HG03354 (cell line): ENCODE measurements at regions not wholly inside any gene's neighbourhood (a gene's known extent, or its start where the extent isn't known, plus 50 kb on each side); places are given as distances from the start of the nearest gene placed in this dataset.

Experiments
- ATAC-seq: cut with Tn5 transposase; IDR thresholded peaks from one replicate; pipeline ENCODE4 v1.9.1; 2021; ENCODE audit warnings: mild to moderate bottlenecking; ENCODE audit not compliant: unreplicated experiment, poor library complexity, severe bottlenecking

DNA sequence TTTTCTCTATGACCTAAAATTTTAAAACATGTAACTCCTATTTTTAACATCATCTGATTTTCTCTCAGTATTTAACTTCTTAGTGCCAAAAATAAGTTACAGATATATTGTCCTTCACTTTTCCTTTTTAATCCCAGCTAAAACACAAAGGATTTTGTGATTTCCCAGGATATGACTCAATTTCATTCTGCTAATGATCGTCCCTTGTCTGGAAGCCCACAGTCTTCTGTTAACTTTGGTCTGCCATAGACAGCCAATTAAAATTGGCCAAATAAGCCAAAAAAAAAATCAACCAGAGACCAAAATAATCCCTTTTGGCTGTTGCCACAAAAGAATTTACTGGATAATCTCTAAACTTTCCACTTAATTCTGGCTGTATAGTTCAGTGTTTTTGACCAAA is 124.5 kb upstream of the FST start:
- ATAC-seq = no peak

DNA sequence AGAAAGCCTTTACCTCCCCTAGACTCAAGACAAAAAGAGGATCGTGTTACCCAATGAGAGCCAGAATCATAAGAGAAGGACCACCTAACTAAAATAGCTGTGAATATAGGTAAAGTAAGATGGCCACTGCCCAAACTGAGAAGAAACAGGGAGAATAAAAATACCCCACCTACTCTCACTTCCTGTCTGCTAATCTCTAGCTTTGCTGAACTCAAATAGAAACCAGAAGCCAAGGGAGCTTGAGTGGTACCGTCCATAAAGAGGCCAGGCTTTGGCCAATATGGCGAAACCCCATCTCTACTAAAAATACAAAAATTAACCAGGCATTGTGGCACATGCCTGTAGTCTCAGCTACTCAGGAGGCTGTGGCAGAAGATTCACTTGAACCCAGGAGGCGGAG is 123.0 kb upstream of the FST start:
- ATAC-seq = peak; percentile 62

DNA sequence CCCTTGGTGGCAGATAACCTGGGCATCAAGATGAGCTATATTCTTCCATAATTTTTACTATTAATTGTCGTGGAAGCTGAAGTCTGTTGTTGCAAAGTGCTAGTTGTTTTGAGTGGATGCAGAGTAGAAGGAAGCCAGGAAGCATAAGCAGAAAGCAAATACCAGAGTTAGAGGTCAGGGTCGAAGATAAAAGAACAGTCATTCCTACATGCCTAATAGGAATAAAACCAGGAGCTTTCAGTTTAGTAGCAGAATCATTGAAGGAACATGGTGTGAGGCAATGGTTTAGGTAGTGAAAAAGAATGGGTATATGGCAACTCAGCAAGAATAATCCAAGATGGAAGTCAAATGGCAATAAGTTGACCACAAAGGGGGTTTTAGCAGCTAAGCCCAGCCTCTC is 121.6 kb upstream of the FST start:
- ATAC-seq = no peak

DNA sequence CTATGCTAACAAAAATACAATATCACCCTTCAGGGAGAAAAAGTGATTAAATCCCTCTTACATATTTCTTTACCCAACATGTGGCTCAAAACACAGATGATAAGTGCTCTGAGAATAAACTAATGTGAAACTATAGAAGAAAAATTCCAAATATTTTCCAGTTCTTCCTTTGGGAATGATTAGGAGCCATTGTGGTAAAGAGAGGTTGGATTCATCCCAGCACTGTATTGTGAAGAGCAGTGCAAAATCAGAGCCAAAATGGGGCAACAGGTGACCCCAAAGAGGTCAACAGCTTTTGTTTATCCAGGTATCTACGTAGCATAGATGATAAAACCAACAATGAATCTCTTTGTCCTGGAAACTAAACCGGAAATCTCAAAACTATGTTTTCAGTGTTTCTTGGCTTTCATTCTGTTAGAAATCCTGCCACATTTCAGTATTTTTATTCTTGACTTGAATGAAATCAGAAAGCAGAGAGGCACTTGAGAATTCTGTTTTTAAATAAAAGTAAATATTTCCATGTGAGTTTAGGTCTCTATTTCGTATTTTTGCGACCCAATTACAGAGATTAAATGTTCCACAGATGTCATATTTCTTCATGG is 120.4 kb upstream of the FST start:
- no peak for ATAC-seq

DNA sequence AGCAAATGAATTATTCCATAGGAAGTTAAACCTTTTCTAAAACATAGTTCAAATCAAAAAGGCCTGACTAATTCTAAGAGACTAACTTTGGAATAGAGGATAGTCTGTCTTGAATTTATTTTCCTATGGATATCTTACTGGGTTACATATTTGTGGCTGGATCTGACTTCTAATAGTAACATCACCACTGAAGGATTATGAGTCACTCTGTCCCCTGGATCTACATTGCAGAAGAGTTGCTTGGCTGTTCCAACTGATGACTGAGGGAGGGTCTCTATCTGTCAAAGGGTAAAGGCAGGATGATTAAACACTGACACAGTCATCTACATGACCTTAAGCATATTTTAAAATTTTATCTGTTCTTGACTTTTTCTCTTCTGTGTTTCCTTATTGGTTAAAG is 119.6 kb upstream of the FST start:
- ATAC-seq = no peak

DNA sequence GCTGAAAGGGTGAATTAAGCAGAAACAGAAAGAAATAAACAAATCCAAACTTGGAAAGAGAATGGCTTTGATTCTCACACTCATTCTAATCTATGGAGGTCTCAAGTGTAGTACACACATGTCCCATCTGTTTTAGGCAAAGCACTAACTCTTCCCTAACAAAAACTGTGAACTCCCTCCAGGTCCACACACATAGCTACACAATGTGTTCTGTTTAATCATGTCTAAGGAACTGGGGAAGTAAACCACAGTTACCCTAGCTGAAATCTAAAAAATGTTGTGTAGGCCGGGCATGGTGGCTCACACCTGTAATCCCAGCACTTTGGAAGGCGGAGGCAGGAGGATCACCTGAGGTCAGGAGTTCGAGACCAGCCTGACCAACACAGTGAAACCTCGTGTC is 118.7 kb upstream of the FST start:
- no peak for ATAC-seq

DNA sequence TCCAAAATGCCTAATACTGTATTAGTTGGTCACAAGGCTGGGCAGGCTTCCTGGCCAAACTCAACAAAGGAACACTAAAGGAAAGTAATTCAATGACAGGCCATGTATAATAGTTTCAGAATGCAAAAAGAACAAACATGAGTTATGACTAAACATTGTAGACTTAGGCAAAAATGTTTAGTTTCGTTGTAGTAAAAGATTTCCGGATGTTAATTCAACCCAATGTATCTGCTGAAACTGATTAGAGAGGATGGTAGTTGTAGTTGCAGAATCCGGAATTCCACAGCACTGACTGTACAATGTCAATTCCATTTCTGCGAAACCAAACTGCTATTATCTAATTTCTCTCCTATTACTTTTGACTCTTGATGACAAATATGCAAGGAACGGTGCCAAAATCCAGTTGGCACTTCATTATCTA is 117.9 kb upstream of the FST start:
- ATAC-seq = no peak

DNA sequence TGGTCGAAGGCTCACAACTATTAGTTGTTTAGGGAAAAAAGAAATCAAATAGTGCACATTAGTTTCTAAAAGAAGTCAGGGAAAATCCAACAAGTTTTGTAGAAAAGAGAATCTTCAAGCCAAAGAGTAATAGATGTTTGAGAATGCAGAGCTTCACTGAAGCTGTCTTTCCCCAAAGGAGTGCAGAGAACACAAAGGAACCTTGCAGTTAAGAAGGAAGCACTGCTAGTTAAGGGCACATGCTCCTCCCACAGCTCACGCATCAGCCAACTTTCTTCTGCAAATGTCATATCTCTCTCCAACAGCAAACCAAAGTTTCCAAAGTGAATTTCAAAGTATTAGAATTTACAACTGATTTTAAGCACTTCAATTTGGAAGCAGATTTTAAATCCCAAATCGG is 116.4 kb upstream of the FST start:
- ATAC-seq = no peak

DNA sequence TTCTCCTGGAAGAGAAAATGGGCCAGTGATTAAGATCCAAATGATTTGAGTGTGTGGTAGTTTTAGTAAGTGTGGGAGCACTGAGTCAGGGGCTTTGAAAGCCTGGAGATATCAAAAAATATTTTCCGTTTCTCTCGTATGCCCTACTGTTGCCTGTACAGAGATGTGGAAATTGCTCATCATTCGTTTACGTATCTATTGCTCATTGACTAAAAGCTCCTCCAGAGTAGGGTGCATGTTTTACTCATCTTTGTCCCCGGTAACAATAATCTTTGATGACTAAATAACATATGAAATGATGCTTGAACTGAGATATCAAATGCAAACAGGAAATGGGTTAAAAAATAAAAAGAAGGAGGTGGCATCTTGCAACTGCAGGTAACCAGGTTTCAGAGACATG is 114.2 kb upstream of the FST start:
- ATAC-seq = no peak

DNA sequence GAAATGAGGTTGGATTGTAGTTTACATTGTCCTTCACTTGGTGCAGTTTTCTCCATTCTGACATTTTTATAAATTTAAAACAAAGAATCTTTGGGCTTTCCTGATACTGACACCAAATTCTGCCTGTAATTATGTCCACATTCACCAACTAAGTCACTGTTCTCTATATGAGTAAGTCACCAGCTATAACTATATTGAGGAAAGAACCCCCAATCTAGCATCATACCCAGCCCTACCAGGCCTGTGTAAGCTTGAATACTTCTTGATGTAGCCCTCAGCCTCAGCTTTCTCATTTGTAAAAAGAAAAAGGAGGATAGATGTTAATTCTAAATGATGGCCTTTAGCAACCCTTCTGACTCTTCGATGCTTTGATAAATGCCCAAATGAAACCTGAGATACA is 112.7 kb upstream of the FST start:
- no peak for ATAC-seq

DNA sequence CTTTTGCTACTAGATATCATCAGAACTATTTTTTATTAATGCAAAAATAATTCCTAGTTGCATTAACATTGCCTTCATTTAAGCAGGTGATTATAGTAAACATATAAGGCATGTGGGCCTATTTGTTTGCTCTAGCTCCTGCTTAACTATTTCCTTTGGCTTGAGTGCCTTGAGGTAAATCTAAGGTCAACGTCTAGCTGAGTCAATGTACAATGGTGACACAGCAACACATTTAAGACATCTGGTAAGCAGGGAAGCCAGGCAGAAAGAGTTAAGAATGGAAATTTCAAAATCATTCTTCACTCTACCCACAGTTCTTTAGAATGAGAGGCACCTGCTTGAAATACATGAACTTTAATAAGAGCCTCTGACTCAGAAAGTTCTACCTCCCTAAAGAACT is 111.9 kb upstream of the FST start:
- ATAC-seq = no peak

DNA sequence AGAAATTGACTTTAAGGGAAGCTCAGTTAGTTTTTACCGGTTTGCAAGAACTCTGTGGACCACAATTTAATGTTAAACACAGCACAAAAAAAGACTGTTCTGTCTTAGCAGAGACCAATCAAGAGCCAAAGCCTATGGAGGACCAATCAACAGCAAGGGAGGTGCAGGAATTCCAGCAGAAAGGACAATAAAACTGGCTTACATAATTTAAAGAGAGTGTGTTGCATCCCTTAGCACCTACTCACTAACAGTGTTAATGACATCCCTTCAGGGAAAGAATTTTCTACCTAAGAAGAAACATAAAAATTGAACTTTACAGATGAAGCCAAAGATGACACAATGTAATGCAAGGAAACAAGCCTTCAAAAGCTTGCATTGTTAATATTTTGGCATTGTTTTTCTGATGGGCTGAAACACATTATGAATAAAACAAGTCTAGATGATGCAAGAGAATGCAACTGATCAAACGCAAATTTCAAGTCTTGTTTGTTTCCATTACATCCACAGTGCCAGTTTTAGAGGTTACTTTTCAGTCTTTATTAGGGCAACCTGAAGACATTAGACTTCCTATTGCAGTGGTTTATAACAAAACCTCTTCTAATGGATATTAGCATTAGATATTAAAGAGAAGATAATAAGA is 111.3 kb upstream of the FST start:
- no peak for ATAC-seq

DNA sequence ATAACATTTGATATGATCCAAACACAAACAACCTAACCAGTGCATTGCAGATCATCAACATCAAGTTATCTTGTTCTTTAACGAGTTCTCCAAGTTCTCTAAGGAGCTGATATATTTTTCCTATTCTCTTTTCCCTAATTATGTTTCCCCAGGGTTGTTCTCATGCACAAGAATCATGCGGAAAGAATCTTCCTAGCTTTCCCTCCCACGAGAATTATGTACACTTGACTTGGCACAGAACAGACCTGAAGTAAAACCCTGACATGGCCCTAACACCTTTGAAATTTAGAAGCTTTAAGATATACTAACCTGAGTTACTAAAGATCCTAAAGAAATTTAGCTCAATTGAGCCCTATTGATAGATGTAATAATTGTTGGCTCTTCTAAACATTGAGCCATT is 110.7 kb upstream of the FST start:
- ATAC-seq = no peak

DNA sequence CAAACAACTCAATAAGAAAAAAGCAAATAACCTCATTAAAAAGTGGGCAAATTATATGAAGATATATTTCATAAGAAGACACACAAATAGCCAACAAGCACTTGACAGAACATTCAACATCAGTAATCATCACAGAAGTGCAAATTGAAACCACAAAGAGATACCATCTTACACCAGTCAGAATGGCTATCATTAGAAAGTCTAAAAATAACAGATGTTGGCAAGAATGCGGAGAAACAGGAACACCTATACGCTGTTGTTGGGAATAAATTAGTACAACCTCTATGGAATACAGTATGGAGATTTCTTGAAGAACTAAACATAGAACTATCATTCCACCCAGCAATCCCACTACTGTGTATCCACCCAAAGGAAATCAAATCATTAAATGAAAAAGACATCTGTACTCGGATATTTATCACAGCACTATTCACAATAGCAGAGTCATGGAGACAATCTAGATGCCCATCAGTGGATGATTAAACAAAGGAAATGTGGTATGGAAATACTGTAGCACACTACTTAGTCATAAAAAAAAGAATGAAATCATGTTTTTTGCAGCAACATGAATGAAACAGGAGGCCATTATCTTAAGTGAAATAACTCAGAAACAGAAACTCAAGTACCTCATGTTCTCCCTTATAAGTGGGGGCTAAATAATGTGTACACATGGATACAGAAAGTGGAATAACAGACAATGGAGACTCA is 106.8 kb upstream of the FST start:
- no peak for ATAC-seq

DNA sequence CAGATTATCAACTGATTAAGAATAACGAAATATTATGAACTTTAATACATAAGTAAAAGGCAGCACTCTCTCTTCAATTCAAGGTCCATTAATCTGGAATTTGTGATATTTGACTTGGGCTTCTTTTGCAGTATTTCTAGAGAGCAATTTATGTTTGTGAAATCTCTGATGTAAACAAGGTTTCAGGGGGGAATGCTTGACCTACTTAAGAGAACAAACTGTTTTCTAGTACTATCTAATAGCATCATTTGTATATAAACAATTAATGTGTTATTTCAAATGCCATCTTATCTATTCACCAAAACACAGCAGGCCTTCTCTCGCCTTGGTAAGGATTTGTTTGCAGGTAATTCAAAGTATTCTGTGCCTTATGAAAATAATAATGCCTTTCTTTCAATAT is 103.6 kb upstream of the FST start:
- no peak for ATAC-seq

DNA sequence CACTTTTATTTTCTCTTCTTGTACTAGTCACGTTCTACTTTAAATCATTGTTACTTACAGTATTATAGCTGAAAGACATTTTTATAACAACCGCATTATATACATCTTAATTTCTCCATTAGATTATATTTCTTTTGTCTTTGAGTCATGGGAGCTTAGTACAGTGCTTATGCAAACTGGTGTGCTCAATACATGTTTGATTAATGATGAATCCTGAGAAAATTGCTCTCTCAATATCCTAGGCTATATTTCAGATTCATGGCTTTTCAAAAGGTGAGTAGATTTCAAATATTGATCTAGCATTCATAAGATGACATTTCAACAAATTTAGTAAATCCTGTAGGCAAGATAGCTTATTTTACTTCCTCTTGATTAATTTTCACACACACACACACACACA is 102.2 kb upstream of the FST start:
- ATAC-seq = no peak

DNA sequence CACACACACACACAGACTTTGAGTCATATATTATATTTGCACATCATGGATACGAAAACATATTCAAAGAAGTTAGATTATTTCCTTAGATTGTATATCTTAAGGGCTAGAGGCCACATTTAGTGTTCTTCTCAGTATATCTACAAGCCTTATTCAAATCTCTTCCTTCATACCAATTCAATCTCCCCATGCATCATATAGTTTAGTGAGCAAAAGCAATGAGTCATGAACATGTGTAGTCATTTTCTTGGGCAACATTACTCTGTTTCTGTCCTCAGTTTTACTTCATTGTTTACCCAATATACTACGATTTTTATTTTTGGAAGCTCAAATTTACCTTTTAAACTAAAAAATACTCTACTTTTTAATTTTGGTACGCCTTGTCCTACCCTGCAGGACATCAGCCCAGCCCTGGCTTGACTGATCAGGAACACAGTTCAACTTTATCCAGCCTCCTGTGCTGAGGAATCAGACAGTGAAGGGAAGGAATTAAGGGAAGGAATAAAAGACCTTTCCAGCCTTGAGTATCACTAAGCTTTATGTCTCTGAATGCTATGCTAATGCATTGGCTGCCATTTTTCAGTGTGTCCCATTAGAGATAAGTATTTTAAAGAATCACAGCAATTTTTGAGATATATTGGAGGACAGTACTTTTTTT is 101.7 kb upstream of the FST start:
- no peak for ATAC-seq

DNA sequence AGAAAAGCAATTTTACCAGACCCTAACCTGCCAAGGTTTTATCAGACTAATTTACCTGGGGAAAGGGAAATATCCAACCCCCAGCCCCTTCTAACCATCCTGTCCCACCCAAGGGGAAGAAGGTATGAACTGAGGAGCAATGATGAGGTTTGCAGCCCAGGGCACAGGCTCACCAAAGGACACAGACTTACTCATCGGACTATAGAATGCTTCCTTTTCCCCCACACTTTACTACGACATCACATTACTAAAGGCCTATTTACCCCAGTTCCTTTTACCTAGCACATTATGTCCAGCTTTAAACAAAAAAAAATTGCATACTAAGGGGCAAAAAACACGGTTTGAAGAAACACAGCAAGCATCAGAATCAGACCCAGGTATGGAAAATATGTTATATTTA is 94.1 kb upstream of the FST start:
- ATAC-seq = no peak

DNA sequence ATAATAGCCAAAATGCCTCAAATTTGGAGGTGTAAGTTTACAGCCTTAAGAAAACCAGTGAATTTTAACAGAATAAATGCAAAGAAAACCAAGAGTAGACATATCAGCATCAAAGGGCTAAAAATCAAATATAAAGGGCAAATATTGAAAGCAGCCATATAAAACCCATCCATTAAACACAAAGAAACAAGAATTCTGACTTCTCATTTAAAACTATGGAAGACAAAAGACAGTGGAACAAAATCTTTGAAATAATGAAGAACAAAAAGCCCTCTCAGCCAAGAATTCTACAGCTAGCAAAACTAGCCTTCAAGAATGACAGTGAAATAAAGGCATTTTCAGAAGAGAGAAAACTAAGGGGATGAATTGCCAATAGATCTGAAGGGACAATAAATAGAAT is 91.3 kb upstream of the FST start:
- ATAC-seq = no peak

DNA sequence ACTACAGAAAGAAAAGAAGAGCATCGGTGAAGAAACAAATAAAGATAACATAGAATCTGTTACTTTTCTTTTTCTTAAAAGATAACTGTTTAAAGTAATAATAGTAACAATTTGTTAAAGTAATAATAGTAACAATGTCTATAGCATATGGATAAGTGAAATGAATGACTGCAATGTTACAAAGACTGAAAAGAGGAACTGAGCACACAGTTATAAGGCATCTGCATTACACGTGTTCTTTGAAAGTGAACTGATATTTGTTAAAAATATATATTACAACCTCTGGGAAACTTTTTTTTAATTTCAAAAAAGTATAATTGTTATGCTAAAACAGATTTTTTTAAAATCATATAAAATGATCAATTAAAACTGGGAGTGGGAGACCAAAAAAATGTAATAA is 88.4 kb upstream of the FST start:
- no peak for ATAC-seq

DNA sequence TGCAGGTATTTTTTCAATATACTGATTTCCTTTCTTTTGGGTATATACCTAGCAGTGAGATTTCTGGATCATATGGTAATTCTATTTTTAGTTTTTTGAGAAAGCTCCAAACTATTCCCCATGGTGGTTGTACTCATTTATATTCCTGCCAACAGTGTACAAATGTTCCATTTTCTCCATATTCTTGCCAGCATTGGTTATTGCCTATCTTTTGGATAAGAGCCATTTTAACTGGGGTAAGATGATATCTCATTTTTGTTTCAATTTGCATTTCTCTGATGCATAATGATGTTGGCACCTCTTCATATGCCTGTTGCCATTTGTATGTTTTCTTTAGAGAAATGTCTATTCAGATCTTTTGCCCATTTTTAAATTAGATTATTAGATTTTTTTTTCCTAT is 85.6 kb upstream of the FST start:
- ATAC-seq = no peak
